DOHH2 (cell line): ENCODE measurements at regions not wholly inside any gene's neighbourhood (a gene's known extent, or its start where the extent isn't known, plus 50 kb on each side); places are given as distances from the start of the nearest gene placed in this dataset.

Experiments used
- EZH2phosphoT487 ChIP-seq: fragments of 200-600 bp; sonication (generic); IDR thresholded peaks from 2 replicates; pipeline ENCODE4 v1.6.1; 2017; ENCODE audit warnings: borderline replicate concordance, mild to moderate bottlenecking, antibody characterized with exemption, low read length, moderate library complexity, mixed read lengths
- TF ChIP-seq, protein P1 (sequence below): fragments of 200-600 bp; sonication (generic); IDR thresholded peaks from one replicate; pipeline ENCODE4 v1.5.1; 2014; ENCODE audit warnings: antibody characterized with exemption, mild to moderate bottlenecking, low read depth, low read length; ENCODE audit not compliant: poor library complexity, severe bottlenecking

DNA sequence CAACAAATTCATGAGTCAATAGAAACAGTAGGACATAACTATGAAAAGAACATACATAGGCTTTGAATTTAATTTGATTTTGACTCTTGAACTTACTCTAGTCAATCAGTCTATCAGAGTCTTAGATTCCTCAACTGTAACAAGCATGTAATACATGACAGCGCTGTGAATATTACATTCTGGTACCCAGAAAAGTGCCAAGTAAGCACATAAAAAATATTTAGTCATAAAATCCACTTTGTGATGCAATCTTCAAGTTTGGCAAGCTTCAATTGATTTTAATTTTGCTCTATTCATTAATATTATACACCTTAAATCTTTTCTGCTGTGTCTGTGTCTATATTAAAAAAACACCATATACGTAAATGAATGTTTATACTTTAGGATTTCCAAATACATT, 483.3 kb downstream of the PRR32 start:
- TF ChIP-seq, protein P1, sequence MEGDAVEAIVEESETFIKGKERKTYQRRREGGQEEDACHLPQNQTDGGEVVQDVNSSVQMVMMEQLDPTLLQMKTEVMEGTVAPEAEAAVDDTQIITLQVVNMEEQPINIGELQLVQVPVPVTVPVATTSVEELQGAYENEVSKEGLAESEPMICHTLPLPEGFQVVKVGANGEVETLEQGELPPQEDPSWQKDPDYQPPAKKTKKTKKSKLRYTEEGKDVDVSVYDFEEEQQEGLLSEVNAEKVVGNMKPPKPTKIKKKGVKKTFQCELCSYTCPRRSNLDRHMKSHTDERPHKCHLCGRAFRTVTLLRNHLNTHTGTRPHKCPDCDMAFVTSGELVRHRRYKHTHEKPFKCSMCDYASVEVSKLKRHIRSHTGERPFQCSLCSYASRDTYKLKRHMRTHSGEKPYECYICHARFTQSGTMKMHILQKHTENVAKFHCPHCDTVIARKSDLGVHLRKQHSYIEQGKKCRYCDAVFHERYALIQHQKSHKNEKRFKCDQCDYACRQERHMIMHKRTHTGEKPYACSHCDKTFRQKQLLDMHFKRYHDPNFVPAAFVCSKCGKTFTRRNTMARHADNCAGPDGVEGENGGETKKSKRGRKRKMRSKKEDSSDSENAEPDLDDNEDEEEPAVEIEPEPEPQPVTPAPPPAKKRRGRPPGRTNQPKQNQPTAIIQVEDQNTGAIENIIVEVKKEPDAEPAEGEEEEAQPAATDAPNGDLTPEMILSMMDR, result no peak
- no peak for TF ChIP-seq EZH2phosphoT487
